CD14-positive monocyte (primary cell): ENCODE measurements at regions not wholly inside any gene's neighbourhood (a gene's known extent, or its start where the extent isn't known, plus 50 kb on each side); places are given as distances from the start of the nearest gene placed in this dataset.

Experiments
- DNase-seq, 3 donors: peaks; one replicate each; pipeline ENCODE4 v3.0.0-alpha.2; 2011 to 2022
- H2AFZ ChIP-seq: 2 replicates; pipeline ENCODE4 v1.6.0; 2012; ENCODE audit warnings: mild to moderate bottlenecking, low read depth, low read length, inconsistent platforms; ENCODE audit not compliant: insufficient read depth, poor library complexity, severe bottlenecking
- H3K27ac ChIP-seq, 2 donors: 1 replicate in 1 of 2; 2 replicates in 1 of 2; pipeline ENCODE4 v1.5.1; 2012 to 2013; ENCODE audit warnings: low read length in 2 of 2, control low read depth in 1 of 2, inconsistent platforms in 1 of 2, low read depth in 1 of 2, mild to moderate bottlenecking in 1 of 2
- H3K27me3 ChIP-seq, 2 donors: one replicate each; pipeline versions ENCODE4 v1.6.0 to v1.6.1; 2011 to 2013; ENCODE audit warnings: low read length in 2 of 2; ENCODE audit not compliant: control insufficient read depth in 2 of 2, insufficient read depth in 2 of 2
- H3K36me3 ChIP-seq, 2 donors: replicated peaks in 1 of 2; 1 replicate in 1 of 2; 2 replicates in 1 of 2; pipeline versions ENCODE4 v1.5.1 to v1.6.1; 2012 to 2013; ENCODE audit warnings: low read length in 2 of 2, control low read depth in 1 of 2, inconsistent platforms in 1 of 2, mild to moderate bottlenecking in 1 of 2; ENCODE audit not compliant: insufficient read depth in 2 of 2, control insufficient read depth in 1 of 2
- H3K4me1 ChIP-seq, 2 donors: 1 replicate in 1 of 2; 2 replicates in 1 of 2; pipeline versions ENCODE4 v1.5.1 to v1.6.1; 2012 to 2013; ENCODE audit warnings: low read length in 2 of 2, control low read depth in 1 of 2, inconsistent platforms in 1 of 2, mild to moderate bottlenecking in 1 of 2, moderate library complexity in 1 of 2; ENCODE audit not compliant: insufficient read depth in 2 of 2, control insufficient read depth in 1 of 2
- H3K4me2 ChIP-seq: replicated peaks from 2 replicates; pipeline ENCODE3; 2012; ENCODE audit warnings: low read length, moderate library complexity, mild to moderate bottlenecking; ENCODE audit not compliant: poor library complexity, severe bottlenecking; ENCODE audit errors: extremely low read depth
- H3K4me3 ChIP-seq, 3 experiments: fragments of 200-600 bp in 1 of 3; sonication (generic) in 1 of 3; replicated peaks in 1 of 3; 1 replicate in 2 of 3; 2 replicates in 1 of 3; pipeline ENCODE4 v1.5.1; 2011 to 2013; ENCODE audit warnings: low read length in 3 of 3, mild to moderate bottlenecking in 3 of 3, control low read depth in 2 of 3, low read depth in 2 of 3, inconsistent platforms in 1 of 3, moderate library complexity in 1 of 3
- H3K79me2 ChIP-seq: 2 replicates; pipeline ENCODE4 v1.6.0; 2012; ENCODE audit warnings: mild to moderate bottlenecking, control low read depth, inconsistent platforms, low read length, moderate library complexity; ENCODE audit not compliant: insufficient read depth
- H3K9ac ChIP-seq: 2 replicates; pipeline ENCODE4 v1.6.0; 2017; ENCODE audit warnings: low read length, mild to moderate bottlenecking; ENCODE audit not compliant: insufficient read depth, poor library complexity, severe bottlenecking
- H3K9me3 ChIP-seq, 2 donors: replicated peaks in 1 of 2; 1 replicate in 1 of 2; 2 replicates in 1 of 2; pipeline versions ENCODE4 v1.5.1 to v1.6.1; 2012 to 2013; ENCODE audit warnings: low read length in 2 of 2, control low read depth in 1 of 2; ENCODE audit not compliant: control insufficient read depth in 1 of 2, insufficient read depth in 1 of 2
- H4K20me1 ChIP-seq: 2 replicates; pipeline ENCODE4 v1.6.0; 2012; ENCODE audit warnings: mild to moderate bottlenecking, low read length, control low read depth, moderate library complexity; ENCODE audit not compliant: insufficient read depth
- H3K27ac Mint-ChIP-seq, 7 donors: one replicate each; pipeline ENCODE4 v1.8.0; 2020; ENCODE audit warnings: mild to moderate bottlenecking in 7 of 7, mixed read lengths in 7 of 7, moderate library complexity in 6 of 7, inconsistent platforms in 2 of 7
- H3K27me3 Mint-ChIP-seq, 3 donors: one replicate each; pipeline ENCODE4 v1.8.0; 2021 to 2022; ENCODE audit warnings: low read depth in 3 of 3, mild to moderate bottlenecking in 3 of 3, mixed read lengths in 3 of 3, moderate library complexity in 3 of 3, inconsistent platforms in 1 of 3
- H3K36me3 Mint-ChIP-seq, 2 donors: one replicate each; pipeline ENCODE4 v1.8.0; 2020; ENCODE audit warnings: mixed read lengths in 2 of 2, inconsistent platforms in 1 of 2, mild to moderate bottlenecking in 1 of 2
- H3K4me1 Mint-ChIP-seq: one replicate; pipeline ENCODE4 v1.8.0; 2020; ENCODE audit warnings: mild to moderate bottlenecking, mixed read lengths
- H3K4me3 Mint-ChIP-seq, 2 donors: one replicate each; pipeline ENCODE4 v1.8.0; 2020; ENCODE audit warnings: mild to moderate bottlenecking in 2 of 2, mixed read lengths in 2 of 2, moderate library complexity in 1 of 2
- H3K9me3 Mint-ChIP-seq, 7 donors: one replicate each; pipeline ENCODE4 v1.8.0; 2020 to 2022; ENCODE audit warnings: mixed read lengths in 7 of 7, mild to moderate bottlenecking in 6 of 7, moderate library complexity in 6 of 7, inconsistent platforms in 2 of 7
- WGBS: methylation state at CpG from one replicate; pipeline ENCODE4 v1.1.5; 2013; ENCODE audit warnings: missing lambda C conversion rate; ENCODE audit not compliant: insufficient coverage; 5-methylcytosine and 5-hydroxymethylcytosine counted together
- intact Hi-C, 2 donors: fragments of 100-400 bp; cut with micrococcal nuclease; formaldehyde crosslinking; loops; one replicate each; pipeline versions ENCODE4 v1.15.0 to v1.15.1; 2023
- TF ChIP-seq, protein P1 (sequence below): fragments of 200-600 bp; IDR thresholded peaks from one replicate; pipeline ENCODE4 v1.8.0; 2022; ENCODE audit warnings: antibody characterized with exemption, mild to moderate bottlenecking

DNA sequence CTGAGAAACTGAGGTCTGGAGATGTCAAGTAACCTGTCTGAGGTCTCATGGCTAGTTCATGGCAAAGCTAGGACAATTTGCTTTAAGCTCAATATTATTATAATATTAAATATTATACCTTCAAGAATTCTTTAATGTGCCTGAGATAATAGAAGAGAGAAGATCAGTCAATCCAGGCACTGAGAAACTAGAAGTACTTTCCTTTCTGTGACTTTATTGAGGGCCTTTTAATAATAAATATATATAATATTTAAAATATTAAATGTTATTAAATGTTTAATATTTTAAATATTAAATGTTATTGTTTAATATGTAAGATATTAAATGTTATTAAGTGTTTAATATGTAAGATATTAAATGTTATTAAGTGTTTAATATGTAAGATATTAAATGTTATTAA, 144.3 kb upstream of the DNAJC19 start:
- Histone ChIP-seq H3K4me2 (no peak overlapping the region), H3K79me2 (no peaks in the 10 kb centered on the region), H3K4me3 (no peak overlapping the region), H3K27me3 (no peaks in the 10 kb centered on the region), H4K20me1 (no peaks in the 10 kb centered on the region), H3K27ac (no peak overlapping the region), H3K4me1 (no peaks in the 10 kb centered on the region), H3K36me3 (no peaks in the 10 kb centered on the region), H3K9me3 (no peaks in the 10 kb centered on the region), H3K9ac (no peak overlapping the region), H2AFZ (no peak overlapping the region)
- Mint-ChIP-seq H3K36me3 (no peaks in the 10 kb centered on the region), H3K27me3 (no peaks in the 10 kb centered on the region), H3K4me1 (no peaks in the 10 kb centered on the region), H3K9me3 (peaks cover 0 to 10% (median 2%) of the 10 kb centered on the region in 7 donors), H3K27ac (no peak overlapping the region), H3K4me3 (no peak overlapping the region)
- DNase-seq = no peak
- TF ChIP-seq, protein P1, sequence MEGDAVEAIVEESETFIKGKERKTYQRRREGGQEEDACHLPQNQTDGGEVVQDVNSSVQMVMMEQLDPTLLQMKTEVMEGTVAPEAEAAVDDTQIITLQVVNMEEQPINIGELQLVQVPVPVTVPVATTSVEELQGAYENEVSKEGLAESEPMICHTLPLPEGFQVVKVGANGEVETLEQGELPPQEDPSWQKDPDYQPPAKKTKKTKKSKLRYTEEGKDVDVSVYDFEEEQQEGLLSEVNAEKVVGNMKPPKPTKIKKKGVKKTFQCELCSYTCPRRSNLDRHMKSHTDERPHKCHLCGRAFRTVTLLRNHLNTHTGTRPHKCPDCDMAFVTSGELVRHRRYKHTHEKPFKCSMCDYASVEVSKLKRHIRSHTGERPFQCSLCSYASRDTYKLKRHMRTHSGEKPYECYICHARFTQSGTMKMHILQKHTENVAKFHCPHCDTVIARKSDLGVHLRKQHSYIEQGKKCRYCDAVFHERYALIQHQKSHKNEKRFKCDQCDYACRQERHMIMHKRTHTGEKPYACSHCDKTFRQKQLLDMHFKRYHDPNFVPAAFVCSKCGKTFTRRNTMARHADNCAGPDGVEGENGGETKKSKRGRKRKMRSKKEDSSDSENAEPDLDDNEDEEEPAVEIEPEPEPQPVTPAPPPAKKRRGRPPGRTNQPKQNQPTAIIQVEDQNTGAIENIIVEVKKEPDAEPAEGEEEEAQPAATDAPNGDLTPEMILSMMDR = no peak
- intact Hi-C loops = no loop called here

DNA sequence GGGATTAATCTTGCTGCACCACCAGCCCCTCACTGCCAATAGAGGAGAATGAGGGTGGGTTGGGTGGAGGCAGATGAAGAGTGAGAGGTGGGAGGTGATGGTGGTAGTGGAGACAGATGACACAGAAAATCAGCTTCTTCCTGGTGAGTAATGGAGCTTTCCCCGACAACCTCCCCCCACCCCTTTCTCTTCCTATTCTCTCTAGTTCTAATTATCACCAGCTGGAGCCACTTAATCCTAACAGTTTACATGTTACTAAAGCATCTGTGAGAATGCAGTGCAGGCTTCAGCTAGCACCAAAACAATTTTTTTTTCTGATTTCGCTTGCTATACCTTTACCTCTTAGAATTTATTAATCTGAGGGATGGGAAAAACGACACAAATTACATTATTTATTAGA, 116.1 kb upstream of the DNAJC19 start:
- Histone ChIP-seq H2AFZ (no peak overlapping the region), H3K36me3 (no peaks in the 10 kb centered on the region), H3K9ac (no peak overlapping the region), H3K4me2 (no peak overlapping the region), H3K4me1 (no peaks in the 10 kb centered on the region), H3K27me3 (no peaks in the 10 kb centered on the region), H3K79me2 (no peaks in the 10 kb centered on the region), H3K27ac (no peak overlapping the region), H3K4me3 (no peak overlapping the region), H4K20me1 (no peaks in the 10 kb centered on the region), H3K9me3 (peaks cover 5 to 18% of the 10 kb centered on the region in 2 donors)
- Mint-ChIP-seq H3K36me3 (no peaks in the 10 kb centered on the region), H3K4me3 (no peak overlapping the region), H3K4me1 (no peaks in the 10 kb centered on the region), H3K27ac (no peak overlapping the region), H3K9me3 (peaks cover 5 to 19% (median 7%) of the 10 kb centered on the region in 7 donors), H3K27me3 (no peaks in the 10 kb centered on the region)
- no peak for DNase-seq
- TF ChIP-seq, protein P1 = no peak
- no CpG with 5 or more reads among the region's 3 CpGs for WGBS
- intact Hi-C loops = no loop called here
